Astrocyte of the spinal cord (primary cell): ENCODE measurements at regions not wholly inside any gene's neighbourhood (a gene's known extent, or its start where the extent isn't known, plus 50 kb on each side); places are given as distances from the start of the nearest gene placed in this dataset.

Experiments used
- DNase-seq: peaks from one replicate; pipeline ENCODE4 v3.0.0; 2011; ENCODE audit warnings: low read depth, low spot score
- H3K4me3 ChIP-seq: 2 replicates; pipeline ENCODE4 v1.5.1; 2011; ENCODE audit warnings: low read depth, mild to moderate bottlenecking, low read length, moderate library complexity
- CTCF ChIP-seq: IDR thresholded peaks from 2 replicates; pipeline ENCODE4 v1.5.1; 2012; ENCODE audit warnings: low read depth, mild to moderate bottlenecking, low read length, inconsistent platforms
- in situ Hi-C: cut with HindIII; loops from 2 replicates; pipeline ENCODE4 v1.10.0; 2017; ENCODE audit warnings: low sequenced_read_pairs

GRCh38 chr6:82097676-82098075, 149.9 kb downstream of the IBTK start:
- no peak for TF ChIP-seq CTCF
- DNase-seq = no peak
- H3K4me3 ChIP-seq = no peak overlapping the region
- in situ Hi-C loops = no loop called here

DNA sequence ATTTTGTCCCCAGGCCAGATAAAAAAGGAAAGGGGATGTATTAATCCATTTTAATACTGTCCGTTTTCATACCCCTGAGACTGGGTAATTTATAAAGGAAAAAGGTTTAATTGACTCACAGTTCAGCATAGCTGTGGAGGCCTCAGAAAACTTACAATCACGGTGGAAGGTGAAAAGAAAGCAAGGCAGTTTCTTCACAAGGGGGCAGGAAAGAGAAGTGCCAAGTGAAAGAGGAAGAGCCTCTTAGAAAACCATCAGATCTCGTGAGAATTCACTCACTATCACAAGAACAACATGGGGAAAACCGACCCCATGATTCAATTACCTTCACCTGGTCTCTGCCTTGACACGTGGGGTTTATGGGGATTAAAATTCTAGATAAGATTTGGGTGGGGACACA, 152.5 kb downstream of the IBTK start:
- no peak for TF ChIP-seq CTCF
- in situ Hi-C loops = no loop called here
- no peak overlapping the region for H3K4me3 ChIP-seq
- DNase-seq = no peak

- H3K4me3 ChIP-seq = no peak overlapping the region
- in situ Hi-C loops = no loop called here
- no peak for TF ChIP-seq CTCF
- DNase-seq = no peak
These were observed 153.3 kb downstream of the IBTK start for GRCh38 chr6:82094166-82094806.

GRCh38 chr6:82088978-82089771, 158.4 kb downstream of the IBTK start:
- H3K4me3 ChIP-seq = no peak overlapping the region
- DNase-seq = no peak
- in situ Hi-C loops = no loop called here
- TF ChIP-seq CTCF = no peak

- no peak for TF ChIP-seq CTCF
- in situ Hi-C loops = no loop called here
- no peak for DNase-seq
- H3K4me3 ChIP-seq = no peak overlapping the region
These were observed 160.6 kb downstream of the IBTK start for GRCh38 chr6:82086944-82087343.

GRCh38 chr6:82085701-82086100, 161.8 kb downstream of the IBTK start:
- in situ Hi-C loops = no loop called here
- H3K4me3 ChIP-seq = no peak overlapping the region
- no peak for TF ChIP-seq CTCF
- DNase-seq = no peak
